ENCODE measurements at regions not wholly inside any gene's neighbourhood (a gene's known extent, or its start where the extent isn't known, plus 50 kb on each side); places are given as distances from the start of the nearest gene placed in this dataset.

GRCh38 chr1:193476748-193477147 lies 290.3 kb upstream of the B3GALT2 start (continued):
- TF ChIP-seq MLLT1 (IDR thresholded peaks at IDR 0.05) (no peak), SP1 (IDR thresholded peaks at IDR 0.05; ENCODE audit: low read depth, low read length) (no peak), MEF2B (IDR thresholded peaks at IDR 0.05; ENCODE audit: partially characterized antibody, poor library complexity, severe bottlenecking) (peak; percentile 81), ZBTB4 (CRISPR knock-in tag; IDR thresholded peaks at IDR 0.05) (no peak), RAD51 (IDR thresholded peaks at IDR 0.05) (peak; percentile 49), NR2F1 (conservative IDR thresholded peaks at IDR 0.05) (no peak), BHLHE40 (IDR thresholded peaks at IDR 0.05; ENCODE audit: borderline replicate concordance in 1 of 2, low read depth in 2 of 2, low read length in 1 of 2) (peak; percentile 54 to 83; a peak in 3 of 4 replicates), MXI1 (IDR thresholded peaks at IDR 0.05; ENCODE audit: low read depth, low read length) (no peak), CREM (IDR thresholded peaks at IDR 0.05; ENCODE audit: low read depth) (no peak), NR2C2 (IDR thresholded peaks at IDR 0.05; ENCODE audit: borderline replicate concordance, control insufficient read depth, insufficient read length, low read depth) (no peak)
- TF ChIP-seq, protein P1, sequence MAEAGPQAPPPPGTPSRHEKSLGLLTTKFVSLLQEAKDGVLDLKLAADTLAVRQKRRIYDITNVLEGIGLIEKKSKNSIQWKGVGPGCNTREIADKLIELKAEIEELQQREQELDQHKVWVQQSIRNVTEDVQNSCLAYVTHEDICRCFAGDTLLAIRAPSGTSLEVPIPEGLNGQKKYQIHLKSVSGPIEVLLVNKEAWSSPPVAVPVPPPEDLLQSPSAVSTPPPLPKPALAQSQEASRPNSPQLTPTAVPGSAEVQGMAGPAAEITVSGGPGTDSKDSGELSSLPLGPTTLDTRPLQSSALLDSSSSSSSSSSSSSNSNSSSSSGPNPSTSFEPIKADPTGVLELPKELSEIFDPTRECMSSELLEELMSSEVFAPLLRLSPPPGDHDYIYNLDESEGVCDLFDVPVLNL (IDR thresholded peaks at IDR 0.05; ENCODE audit: low read depth, low read length), result no peak
